Retinal pigment epithelial cell (primary cell): ENCODE measurements at regions not wholly inside any gene's neighbourhood (a gene's known extent, or its start where the extent isn't known, plus 50 kb on each side); places are given as distances from the start of the nearest gene placed in this dataset.

Experiments
- DNase-seq: peaks from one replicate; pipeline ENCODE4 v3.0.0-alpha.2; 2010; ENCODE audit warnings: low read depth
- H3K4me3 ChIP-seq: 2 replicates; pipeline ENCODE4 v1.5.1; 2011; ENCODE audit warnings: mild to moderate bottlenecking, low read length, control low read depth, moderate library complexity
- CTCF ChIP-seq: conservative IDR thresholded peaks from 2 replicates; pipeline ENCODE4 v1.5.1; 2011; ENCODE audit warnings: low read depth, low read length, control low read depth, inconsistent platforms

GRCh38 chr2:177080746-177081284 is 131.8 kb upstream of the HNRNPA3 start:
- H3K4me3 ChIP-seq, result no peak overlapping the region
- no peak for DNase-seq
- TF ChIP-seq CTCF, result no peak

DNA sequence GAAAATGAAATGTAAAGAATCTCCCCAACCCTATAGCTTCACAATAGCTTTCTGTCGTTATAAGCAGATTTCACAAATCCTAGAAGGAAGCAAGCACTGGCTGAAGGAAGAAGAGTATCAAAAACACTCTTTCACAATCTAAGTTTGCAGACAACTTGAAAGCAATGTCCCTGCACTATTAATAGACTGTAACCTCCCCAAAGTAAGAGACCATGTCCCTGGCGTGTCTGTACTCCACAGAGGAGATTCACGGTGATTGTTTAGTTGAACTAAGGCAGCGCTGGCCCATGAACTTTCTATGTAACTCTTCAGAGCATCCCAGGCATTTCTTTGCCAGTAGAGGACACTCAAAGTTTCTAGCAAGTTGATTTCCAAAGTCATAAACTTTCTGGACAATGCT is 128.0 kb upstream of the HNRNPA3 start:
- no peak overlapping the region for H3K4me3 ChIP-seq
- TF ChIP-seq CTCF, result no peak
- DNase-seq, result no peak

DNA sequence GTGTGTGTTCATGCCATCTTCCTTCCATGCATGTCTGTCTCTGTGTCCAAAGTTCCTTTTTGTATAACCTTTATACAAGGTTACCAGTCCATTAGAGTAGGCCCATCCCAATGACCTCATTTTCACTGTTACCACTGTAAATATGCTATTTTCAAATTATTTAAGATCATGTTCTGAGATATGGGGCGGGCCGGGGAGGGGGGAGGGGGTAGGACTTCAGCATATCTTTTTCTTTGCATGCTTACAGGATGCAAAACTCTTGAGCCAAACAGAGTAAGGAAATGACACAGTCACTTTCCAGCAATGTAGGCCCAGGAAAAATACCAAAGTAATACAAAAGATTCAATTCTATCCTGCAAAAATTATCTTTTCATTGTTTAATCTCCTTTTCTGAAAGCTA is 124.1 kb upstream of the HNRNPA3 start:
- no peak for TF ChIP-seq CTCF
- DNase-seq, result no peak

GRCh38 chr2:177090967-177091366 is 121.6 kb upstream of the HNRNPA3 start:
- DNase-seq, result no peak
- no peak for TF ChIP-seq CTCF
- no peak overlapping the region for H3K4me3 ChIP-seq

More for the DNA sequence above, 124.1 kb upstream of the HNRNPA3 start:
- H3K4me3 ChIP-seq, result no peak overlapping the region

DNA sequence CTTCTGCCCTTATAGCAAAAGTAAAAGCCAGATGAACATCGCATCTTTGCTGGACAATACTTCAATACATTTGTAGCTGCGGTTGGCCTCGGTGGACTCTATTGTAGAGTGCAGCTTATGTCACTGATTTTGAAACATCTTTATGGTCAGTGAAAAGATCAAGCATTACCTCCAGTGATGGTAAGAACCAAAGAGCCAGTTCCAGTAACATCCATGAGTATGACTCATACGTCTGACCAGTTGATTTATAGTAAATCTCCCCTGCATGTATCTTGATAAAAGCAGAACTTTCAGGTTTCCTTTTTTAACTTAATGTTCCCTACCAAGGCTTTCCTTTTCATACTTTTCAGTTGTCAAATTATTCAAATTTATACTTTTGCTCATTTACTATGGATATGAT is 119.2 kb upstream of the HNRNPA3 start:
- no peak overlapping the region for H3K4me3 ChIP-seq
- no peak for TF ChIP-seq CTCF
- DNase-seq, result no peak

GRCh38 chr2:177098001-177098613 is 114.5 kb upstream of the HNRNPA3 start:
- H3K4me3 ChIP-seq, result no peak overlapping the region
- TF ChIP-seq CTCF, result no peak
- no peak for DNase-seq

- no peak for TF ChIP-seq CTCF
- no peak for DNase-seq
- H3K4me3 ChIP-seq, result no peak overlapping the region
Measured at GRCh38 chr2:177101930-177102329, 110.7 kb upstream of the HNRNPA3 start.
